ENCODE measurements at regions not wholly inside any gene's neighbourhood (a gene's known extent, or its start where the extent isn't known, plus 50 kb on each side); places are given as distances from the start of the nearest gene placed in this dataset.

- TF ChIP-seq CTCF (IDR thresholded peaks at IDR 0.05): no peak
These were observed 110.4 kb upstream of the GULP1 start for GRCh38 chr2:188181067-188181838.

GRCh38 chr2:188181884-188182283, 109.8 kb upstream of the GULP1 start:
- TF ChIP-seq CTCF (IDR thresholded peaks at IDR 0.05): no peak

DNA sequence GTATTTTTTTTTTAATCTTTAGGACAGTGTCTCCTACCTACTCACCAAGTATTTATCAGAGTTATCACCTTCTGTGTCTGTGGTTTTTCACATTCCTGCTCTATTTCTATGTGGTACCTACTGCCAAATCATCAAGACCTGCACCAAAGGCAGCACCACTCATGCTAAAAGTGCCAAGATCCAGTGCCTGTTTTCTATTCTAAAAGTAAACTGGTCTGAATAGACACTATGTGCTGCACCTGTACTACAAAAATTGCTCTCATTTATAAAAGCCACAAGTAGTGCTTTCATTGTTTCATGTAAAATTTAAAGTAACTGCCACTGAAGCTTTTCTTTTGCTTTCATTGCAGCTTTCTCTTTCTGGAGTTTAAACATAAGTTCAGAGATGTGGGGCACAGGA, 103.9 kb upstream of the GULP1 start:
- TF ChIP-seq CTCF (IDR thresholded peaks at IDR 0.05): no peak

GRCh38 chr2:188189356-188189755, 102.3 kb upstream of the GULP1 start:
- TF ChIP-seq CTCF (IDR thresholded peaks at IDR 0.05): no peak

DNA sequence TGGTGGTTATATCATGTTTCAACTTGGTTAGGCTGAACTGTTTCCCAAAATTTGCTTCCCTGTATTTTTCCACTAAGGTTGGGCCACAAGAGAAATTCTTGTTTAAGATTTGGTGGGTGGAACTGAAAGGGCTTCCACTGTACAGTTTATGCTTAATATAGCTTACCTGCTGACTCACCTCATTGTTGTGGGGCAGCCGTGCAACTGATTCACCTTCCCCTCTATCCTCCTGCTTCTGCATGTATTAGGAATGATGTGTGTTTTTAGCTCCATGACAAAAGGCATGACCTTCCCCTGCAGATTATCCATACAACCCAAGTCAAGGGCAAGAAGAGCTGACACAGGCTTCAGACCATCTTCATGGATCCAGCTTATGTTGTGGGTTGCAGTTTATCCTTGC, 98.4 kb upstream of the GULP1 start:
- no peak for TF ChIP-seq CTCF (IDR thresholded peaks at IDR 0.05)

DNA sequence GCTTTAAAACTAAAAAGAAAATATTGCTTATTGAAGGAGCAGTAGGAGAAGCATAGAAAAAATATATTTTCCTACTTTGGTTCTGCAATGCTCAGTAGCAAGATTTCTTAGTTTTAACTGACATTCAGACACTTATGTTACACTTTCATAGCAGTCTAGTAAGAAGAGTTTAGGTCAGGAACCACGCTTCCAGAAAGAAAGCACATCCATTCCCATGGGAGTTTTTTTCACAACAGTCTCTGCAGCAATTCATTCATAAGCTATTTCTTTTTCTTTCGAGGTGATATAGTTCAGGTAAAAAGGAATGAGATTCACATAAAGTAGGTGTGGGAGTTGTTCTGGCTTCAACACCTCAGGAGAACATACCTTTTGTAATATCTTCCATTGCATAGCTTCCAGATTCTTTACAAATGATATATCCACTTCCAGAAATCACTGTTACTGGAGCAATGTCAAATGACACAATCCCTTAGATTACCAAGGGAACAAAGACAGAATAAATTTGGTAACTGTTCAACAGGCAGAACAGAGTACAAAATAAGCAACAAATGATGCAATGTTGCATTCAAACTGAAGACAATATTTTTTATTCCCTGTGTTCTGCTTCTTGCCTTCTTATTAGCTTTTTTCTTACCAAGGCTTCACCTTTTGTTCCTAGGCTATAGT, 95.2 kb upstream of the GULP1 start:
- TF ChIP-seq CTCF (IDR thresholded peaks at IDR 0.05): no peak

GRCh38 chr2:188199716-188200128, 92.0 kb upstream of the GULP1 start:
- no peak for TF ChIP-seq CTCF (IDR thresholded peaks at IDR 0.05)
